ENCODE measurements at regions not wholly inside any gene's neighbourhood (a gene's known extent, or its start where the extent isn't known, plus 50 kb on each side); places are given as distances from the start of the nearest gene placed in this dataset.

DNA sequence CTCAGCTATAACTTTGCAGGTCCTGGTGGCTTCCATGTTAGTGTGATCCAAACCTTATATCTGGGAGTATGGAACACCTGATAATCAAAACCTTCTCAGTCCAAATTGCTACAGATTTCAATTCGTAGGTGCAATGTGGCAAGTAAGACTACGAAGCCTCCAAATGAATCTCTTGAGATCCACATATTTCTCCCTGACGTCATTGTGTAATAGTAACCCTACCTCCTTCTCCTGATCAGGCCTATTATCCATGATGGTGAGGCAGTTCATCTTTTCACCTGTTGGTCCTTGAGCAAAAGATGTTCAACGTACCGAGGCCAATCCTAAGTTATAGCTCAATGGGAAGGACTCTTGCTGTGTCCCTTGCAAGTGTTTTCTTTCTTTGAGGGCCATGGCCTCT lies 115.9 kb upstream of the CHRM3 start:
- TF ChIP-seq, protein P1, sequence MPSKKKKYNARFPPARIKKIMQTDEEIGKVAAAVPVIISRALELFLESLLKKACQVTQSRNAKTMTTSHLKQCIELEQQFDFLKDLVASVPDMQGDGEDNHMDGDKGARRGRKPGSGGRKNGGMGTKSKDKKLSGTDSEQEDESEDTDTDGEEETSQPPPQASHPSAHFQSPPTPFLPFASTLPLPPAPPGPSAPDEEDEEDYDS (CRISPR knock-in tag; IDR thresholded peaks at IDR 0.05): no peak
- TF ChIP-seq ATF7 (IDR thresholded peaks at IDR 0.05): peak; percentile 78
- no peak for TF ChIP-seq ATF7 (CRISPR knock-in tag; IDR thresholded peaks at IDR 0.05)
- in situ Hi-C loops (cut with HindIII; ENCODE audit: extremely low pct_ligation_motif_present, low pct_unique_long_range_greater_than_20kb): no loop called here
- Histone ChIP-seq H3K79me2 (ENCODE audit: insufficient read depth, low read length) (no peaks in the 10 kb centered on the region), H3K36me3 (replicated peaks in 1 of 2; ENCODE audit: control insufficient read depth in 1 of 2, insufficient read depth in 2 of 2, low read length in 2 of 2) (no peaks in the 10 kb centered on the region), H3K27ac (ENCODE audit: extremely low read length, insufficient read depth, low read length) (no peak overlapping the region), H3K4me1 (ENCODE audit: insufficient read depth, low read length) (no peaks in the 10 kb centered on the region), H4K20me1 (ENCODE audit: insufficient read depth, low read length) (no peaks in the 10 kb centered on the region), H3K9me3 (ENCODE audit: low read length) (peaks cover 89% of the 10 kb centered on the region), H3K4me3 (replicated peaks in 1 of 3; ENCODE audit: insufficient read depth in 1 of 3, low read depth in 2 of 3, low read length in 3 of 3) (no peak overlapping the region), H3K4me2 (ENCODE audit: low read depth, low read length) (no peak overlapping the region), H3K9ac (ENCODE audit: insufficient read depth, low read depth, low read length) (no peak overlapping the region), H2AFZ (ENCODE audit: low read length) (no peak overlapping the region), H3K27me3 (ENCODE audit: control insufficient read depth in 1 of 2, insufficient read depth in 2 of 2, low read length in 2 of 2) (no peaks in the 10 kb centered on the region)
- FAIRE-seq: no peak
- ATAC-seq: no peak
- BruUV-seq (replicated peaks): no TSS peak
- DNase-seq (ENCODE audit: low spot score): no peak
- POLR2A ChIA-PET: no interaction called here
- 31% methylated on average over 5 of the region's 5 CpGs for WGBS (ENCODE audit: low lambda C conversion rate)
- CTCF ChIA-PET (ENCODE audit: low intra/inter-chr PET ratio, low total read pairs): no interaction called here
- intact Hi-C loops (cut with micrococcal nuclease; ENCODE audit: unreplicated experiment): no loop called here

DNA sequence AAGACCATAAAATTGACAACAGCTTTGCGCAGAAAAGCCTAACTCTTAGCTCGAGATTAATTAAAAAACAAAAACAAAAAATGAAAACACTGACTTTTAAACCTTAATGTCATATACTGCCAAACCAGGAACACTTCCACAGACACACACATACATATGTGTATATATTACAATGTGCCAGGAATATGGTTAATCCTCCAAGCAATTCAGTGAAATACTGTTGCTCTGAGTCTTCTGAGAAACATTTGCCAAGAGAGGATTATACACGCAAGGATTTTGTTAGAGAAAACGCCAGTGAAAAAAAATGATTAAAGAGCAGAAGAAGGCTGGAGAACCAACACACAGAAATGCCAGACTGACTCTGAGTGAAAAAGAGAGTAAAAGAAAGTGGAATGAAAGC lies 116.7 kb upstream of the CHRM3 start:
- Histone ChIP-seq H3K4me3 (replicated peaks in 1 of 3; ENCODE audit: insufficient read depth in 1 of 3, low read depth in 2 of 3, low read length in 3 of 3) (no peak overlapping the region), H3K9me3 (ENCODE audit: low read length) (peaks cover 87% of the 10 kb centered on the region), H3K9ac (ENCODE audit: insufficient read depth, low read depth, low read length) (no peak overlapping the region), H3K79me2 (ENCODE audit: insufficient read depth, low read length) (no peaks in the 10 kb centered on the region), H3K27ac (ENCODE audit: extremely low read length, insufficient read depth, low read length) (no peak overlapping the region), H3K36me3 (replicated peaks in 1 of 2; ENCODE audit: control insufficient read depth in 1 of 2, insufficient read depth in 2 of 2, low read length in 2 of 2) (no peaks in the 10 kb centered on the region), H4K20me1 (ENCODE audit: insufficient read depth, low read length) (no peaks in the 10 kb centered on the region), H2AFZ (ENCODE audit: low read length) (no peak overlapping the region), H3K4me1 (ENCODE audit: insufficient read depth, low read length) (no peaks in the 10 kb centered on the region), H3K4me2 (ENCODE audit: low read depth, low read length) (no peak overlapping the region), H3K27me3 (ENCODE audit: control insufficient read depth in 1 of 2, insufficient read depth in 2 of 2, low read length in 2 of 2) (no peaks in the 10 kb centered on the region)
- WGBS (ENCODE audit: low lambda C conversion rate): 22% methylated on average over 4 of the region's 4 CpGs
- no peak for ATAC-seq
- intact Hi-C loops (cut with micrococcal nuclease; ENCODE audit: unreplicated experiment): no loop called here
- CTCF ChIA-PET (ENCODE audit: low intra/inter-chr PET ratio, low total read pairs): no interaction called here
- POLR2A ChIA-PET: no interaction called here
- no peak for FAIRE-seq
- no peak for DNase-seq (ENCODE audit: low spot score)
- BruUV-seq (replicated peaks): no TSS peak
- no peak for TF ChIP-seq TMF1 (CRISPR knock-in tag; IDR thresholded peaks at IDR 0.05; ENCODE audit: low read depth)
- in situ Hi-C loops (cut with HindIII; ENCODE audit: extremely low pct_ligation_motif_present, low pct_unique_long_range_greater_than_20kb): no loop called here
